NAMALWA (cell line): ENCODE measurements at regions not wholly inside any gene's neighbourhood (a gene's known extent, or its start where the extent isn't known, plus 50 kb on each side); places are given as distances from the start of the nearest gene placed in this dataset.
"Not testable (repeated sequence)": the region's sequence is repeated elsewhere in the genome, so short reads cannot be mapped to it uniquely, and the experiment has no call there.

Experiments
- DNase-seq: peaks from one replicate; pipeline ENCODE4 v3.0.0-alpha.2; 2015; ENCODE audit warnings: low spot score

- no peak for DNase-seq
These were observed 1365.9 kb downstream of the GRIK2 start for GRCh38 chr6:102759415-102759814.

DNA sequence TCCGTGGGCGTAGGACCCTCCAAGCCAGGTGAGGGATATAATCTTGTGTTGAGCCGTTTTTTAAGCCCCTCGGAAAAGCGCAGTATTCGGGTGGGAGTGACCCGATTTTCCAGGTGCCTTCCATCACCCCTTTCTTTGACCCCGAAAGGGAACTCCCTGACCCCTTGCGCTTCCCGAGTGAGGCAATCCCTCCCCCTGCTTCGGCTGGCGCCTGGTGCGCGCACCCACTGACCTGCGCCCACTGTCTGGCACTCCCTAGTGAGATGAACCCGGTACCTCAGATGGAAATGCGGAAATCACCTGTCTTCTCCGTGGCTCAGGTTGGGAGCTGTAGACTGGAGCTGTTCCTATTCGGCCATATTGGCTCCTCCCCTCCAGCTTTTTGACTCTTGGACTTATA is 1365.0 kb downstream of the GRIK2 start:
- DNase-seq = not testable (repeated sequence)

DNA sequence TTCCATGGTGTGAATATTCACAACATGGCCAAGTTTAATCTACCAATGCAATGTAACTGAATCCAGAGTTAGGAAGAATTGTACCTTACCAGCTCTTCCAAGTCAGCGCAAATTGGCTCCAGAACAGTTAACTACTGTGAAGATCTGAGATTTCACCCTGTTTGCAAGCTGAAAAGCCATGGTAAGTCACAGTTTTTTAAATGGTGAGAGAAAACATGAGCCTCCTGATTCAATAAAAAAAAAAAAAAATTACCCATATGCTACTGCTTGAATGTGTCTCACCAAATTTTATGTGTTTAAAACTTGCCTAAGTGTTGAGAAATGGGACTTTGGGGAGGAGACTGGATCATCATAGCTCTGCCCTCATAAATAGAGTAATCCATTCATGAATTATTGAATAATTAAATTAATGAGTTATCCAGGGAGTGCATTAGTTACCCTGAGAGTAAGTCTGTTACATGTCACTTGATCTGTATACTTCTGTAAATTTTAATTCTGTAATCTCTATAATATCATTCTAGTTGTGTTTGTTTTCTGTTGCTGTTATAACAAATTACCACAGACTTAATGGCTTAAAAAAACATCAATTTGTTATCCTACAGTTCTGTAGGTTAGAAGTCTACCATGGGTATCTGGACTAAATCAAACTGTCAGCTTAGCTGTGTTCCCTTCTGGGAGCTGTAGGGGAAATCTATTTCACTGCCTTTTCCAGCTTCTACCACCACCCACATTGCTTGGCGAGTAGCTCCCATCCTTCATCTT is 1355.9 kb downstream of the GRIK2 start:
- no peak for DNase-seq

DNA sequence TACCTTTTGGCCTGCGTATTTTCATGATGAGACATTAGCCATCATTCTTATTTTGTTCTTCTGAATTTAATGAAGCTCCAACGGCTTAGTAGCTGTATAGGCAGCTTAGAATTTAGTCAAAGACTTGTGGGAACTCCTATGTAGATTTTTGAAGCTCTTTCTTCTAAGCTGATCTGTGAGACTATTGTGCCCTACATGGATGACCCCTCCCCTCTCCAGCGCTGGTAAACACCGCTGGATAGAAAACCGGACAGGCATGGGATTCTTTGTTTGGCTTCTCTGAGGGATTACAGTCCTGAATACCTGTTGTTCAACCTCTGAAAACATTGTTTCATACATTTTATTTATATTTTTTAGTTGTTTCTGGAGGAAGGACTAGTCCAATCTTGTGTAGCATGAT is 1353.4 kb downstream of the GRIK2 start:
- DNase-seq = no peak

DNA sequence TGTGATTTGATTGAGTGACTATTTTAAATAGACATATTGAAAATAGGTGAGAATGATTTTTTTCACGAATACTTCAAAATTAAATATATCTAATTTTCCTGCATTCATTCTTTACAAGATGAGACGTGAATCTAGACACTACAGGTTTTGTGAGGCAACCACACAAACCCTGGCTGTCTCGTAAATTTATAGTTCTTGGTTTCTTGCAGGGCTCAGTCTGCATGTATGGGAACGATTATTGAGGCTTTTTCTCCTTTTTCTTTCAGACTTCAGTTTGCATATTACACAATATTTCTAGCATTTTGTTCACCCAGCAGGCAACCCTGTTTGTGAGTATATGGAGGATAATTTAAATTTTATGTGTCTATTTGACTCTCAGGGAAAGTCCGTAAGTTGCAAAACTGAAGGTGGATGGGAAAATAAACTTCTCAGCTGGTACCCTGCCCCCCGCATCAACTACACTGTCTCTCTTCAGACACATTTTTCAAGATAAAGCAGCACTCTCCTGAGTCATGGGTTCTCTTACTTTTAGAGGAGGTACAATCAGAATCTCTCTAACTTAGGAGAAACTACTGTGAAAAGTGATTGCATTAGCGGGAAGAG is 1349.3 kb downstream of the GRIK2 start:
- no peak for DNase-seq

- no peak for DNase-seq
These were observed 1348.5 kb downstream of the GRIK2 start for GRCh38 chr6:102742028-102742427.

GRCh38 chr6:102736941-102737368 is 1343.4 kb downstream of the GRIK2 start:
- DNase-seq = no peak

- no peak for DNase-seq
These were observed 1339.4 kb downstream of the GRIK2 start for GRCh38 chr6:102732898-102733297.

GRCh38 chr6:102722086-102722485 is 1328.6 kb downstream of the GRIK2 start:
- DNase-seq = not testable (repeated sequence)

DNA sequence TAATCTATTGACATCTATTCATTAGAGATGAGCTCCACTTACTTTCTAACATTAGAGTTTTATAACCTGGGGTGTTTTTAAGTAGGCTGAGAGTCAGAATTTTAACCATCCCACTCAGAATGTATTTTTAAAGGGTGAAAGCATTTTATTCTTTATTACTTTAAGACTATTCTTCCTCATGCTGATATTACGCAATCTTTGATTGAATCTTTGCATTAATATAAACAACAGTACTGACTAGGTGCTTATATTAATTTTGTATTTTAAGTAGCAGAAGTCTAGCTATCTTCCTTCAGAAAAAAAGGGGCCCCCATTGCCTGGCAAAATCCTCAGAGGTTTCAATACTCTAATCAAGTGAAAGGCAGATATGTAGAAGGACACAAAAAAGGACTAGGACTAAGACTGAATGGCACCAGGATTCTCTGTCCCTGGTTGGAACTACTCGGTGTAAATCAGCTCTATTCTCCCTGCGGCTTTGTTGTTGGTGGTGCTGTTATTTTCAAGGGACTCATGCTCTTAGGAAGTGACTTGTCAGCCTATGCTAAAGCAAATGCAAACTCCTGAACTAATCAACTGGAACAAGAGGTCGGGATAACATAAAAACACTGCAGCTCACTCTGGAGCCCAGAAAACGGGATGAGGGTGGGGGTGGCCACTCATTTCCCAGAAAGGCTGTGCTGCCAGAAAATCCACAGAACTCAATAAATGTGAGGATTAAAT is 1324.4 kb downstream of the GRIK2 start:
- no peak for DNase-seq

- DNase-seq = no peak
These were observed 1323.7 kb downstream of the GRIK2 start for GRCh38 chr6:102717252-102717651.

GRCh38 chr6:102701019-102701418 is 1307.5 kb downstream of the GRIK2 start:
- DNase-seq = no peak

- no peak for DNase-seq
These were observed 1293.0 kb downstream of the GRIK2 start for GRCh38 chr6:102686461-102686860.

DNA sequence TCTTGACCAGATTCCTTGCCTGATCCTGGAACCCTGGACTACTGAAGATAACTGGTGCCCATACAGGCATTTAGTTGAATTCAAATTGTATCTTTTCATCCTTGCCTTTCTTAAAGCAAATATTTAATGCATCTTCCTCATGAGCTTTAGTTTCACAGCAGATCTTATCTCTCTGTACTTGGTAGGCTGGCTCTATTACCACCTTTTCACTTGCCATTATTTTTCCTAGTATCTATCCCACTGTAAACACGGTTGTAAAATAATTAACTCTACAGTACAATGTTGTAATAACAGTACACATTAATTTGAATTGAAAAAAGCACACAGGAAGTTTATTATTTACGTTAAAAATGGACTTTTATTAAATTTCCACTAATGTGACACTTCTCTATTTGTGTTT is 1286.9 kb downstream of the GRIK2 start:
- no peak for DNase-seq

- DNase-seq = no peak
These were observed 1286.4 kb downstream of the GRIK2 start for GRCh38 chr6:102679865-102680264.

DNA sequence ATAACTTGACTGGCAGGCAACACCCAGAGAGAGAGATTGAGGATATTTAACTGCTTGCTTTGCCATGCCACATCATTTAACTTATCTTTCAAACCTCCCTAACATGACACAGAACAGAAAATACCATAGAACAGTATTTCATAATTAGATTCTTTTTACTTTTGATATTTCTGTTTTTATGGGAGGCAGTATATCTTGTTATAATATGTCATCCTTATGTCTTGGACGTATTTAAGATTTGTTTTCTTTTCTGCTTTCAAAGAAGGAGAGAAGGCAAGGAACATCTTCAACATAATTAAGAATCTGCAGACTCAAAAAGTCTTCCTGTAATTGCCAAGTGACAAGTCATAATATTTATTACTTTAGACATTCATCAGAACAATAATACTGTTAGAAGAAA is 1283.7 kb downstream of the GRIK2 start:
- DNase-seq = no peak

DNA sequence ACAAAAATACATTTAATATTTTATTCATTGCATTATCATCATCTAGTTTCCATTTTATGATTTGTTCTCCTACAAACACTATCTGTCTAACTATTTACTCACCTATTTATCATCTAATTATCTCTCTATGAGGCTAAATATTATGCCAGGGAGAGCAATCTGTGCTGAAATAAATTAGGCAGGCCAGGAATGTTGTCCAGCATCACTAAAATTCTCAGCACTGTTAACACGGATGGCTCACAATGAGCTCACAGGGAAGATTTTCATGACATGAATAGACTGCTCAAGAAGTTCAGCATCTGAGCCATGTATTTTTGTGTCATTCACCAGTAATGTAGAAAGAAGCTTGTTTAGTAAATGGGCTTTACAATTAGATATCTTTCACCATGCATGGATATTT is 1277.2 kb downstream of the GRIK2 start:
- DNase-seq = no peak

- no peak for DNase-seq
These were observed 1269.3 kb downstream of the GRIK2 start for GRCh38 chr6:102662851-102663250.

DNA sequence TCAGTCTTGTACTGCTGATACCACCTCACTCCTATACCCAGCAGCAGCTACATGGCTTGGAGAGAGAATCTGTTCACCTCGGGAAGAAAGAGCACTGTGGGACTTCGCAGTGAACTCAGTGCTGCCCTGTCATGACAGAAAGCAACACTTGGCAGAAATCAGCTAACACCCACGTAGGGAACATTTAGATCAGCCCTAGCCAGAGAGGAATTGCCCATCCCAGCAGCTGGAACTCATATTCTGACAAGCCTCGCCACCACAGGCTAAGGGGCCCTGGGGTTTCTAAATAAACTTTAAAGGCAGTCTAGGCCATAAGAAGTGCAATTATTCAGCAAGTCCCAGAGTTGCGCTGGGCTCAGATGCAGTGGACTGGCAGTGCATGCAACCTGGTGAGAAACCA is 1266.8 kb downstream of the GRIK2 start:
- no peak for DNase-seq

DNA sequence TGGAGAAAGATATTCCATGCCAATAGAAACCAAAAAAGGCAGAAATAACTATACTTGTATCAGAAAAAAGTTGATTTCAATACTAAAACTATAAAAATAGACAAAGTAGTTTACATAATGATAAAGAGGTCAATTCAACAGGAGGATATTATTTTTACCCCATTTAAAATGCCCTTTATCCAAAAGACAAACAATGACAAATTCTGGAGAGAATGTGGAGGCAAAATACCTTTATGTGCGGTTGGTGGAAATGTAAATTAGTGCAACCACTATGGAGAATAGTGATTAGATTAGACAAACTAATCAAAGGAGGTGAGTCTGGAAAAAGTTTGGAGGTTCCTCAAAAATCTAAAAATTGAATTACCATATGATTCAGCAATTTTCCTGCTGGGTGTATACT is 1262.3 kb downstream of the GRIK2 start:
- DNase-seq = no peak

DNA sequence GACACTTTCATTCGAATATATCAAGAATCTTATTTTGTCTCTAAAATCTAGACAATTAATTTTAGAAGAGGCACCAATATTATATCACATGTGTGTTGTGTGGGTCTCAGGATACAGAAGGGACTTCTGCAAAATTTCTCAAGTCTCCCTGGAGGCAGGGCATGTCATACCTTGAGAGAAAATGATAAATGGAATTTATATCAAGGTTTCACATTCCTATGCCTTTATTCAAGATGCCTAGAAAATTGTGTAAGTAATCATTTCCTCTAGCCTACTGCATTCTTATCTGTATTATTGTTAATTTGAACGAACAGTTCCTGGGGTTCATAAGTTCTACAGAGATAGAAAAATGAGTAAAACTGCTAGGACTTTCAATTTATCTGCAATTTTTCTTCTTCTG is 1247.9 kb downstream of the GRIK2 start:
- no peak for DNase-seq

- DNase-seq = no peak
These were observed 1238.4 kb downstream of the GRIK2 start for GRCh38 chr6:102631921-102632320.

DNA sequence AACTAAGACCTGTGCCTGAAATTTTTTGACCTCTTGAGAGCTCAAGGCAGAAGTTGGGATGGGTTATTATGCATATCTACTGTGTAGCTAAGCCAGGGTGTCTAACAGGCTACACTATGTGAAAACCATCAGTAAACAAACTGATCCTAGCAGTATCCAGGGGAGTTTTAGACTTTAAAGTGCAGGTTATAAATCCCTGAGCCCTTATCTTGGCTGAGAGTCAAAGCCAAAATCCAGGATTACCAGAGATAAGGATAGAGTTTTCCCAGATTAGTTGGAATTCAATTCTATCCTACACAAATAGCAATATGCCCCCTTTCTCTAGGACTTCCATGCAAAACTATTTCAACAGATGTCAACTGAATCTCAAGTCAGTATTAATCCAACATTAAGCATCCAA is 1229.7 kb downstream of the GRIK2 start:
- DNase-seq = no peak
